Neural progenitor cell (in vitro differentiated cells): ENCODE measurements at regions not wholly inside any gene's neighbourhood (a gene's known extent, or its start where the extent isn't known, plus 50 kb on each side); places are given as distances from the start of the nearest gene placed in this dataset.

Experiments used
- DNase-seq: peaks from one replicate; pipeline ENCODE4 v3.0.0-alpha.2; 2016; ENCODE audit warnings: low spot score
- H2AFZ ChIP-seq: fragments of 200-600 bp; sonication (generic); replicated peaks from 2 replicates; pipeline ENCODE4 v1.6.1; 2016; ENCODE audit warnings: antibody characterized with exemption
- H3F3A ChIP-seq: fragments of 200-600 bp; sonication (generic); 2 replicates; pipeline ENCODE4 v1.6.1; 2016; ENCODE audit warnings: antibody characterized with exemption, low read depth
- H3K27ac ChIP-seq: fragments of 200-600 bp; sonication (generic); 2 replicates; pipeline ENCODE4 v1.5.1; 2016; ENCODE audit warnings: mild to moderate bottlenecking
- H3K27me3 ChIP-seq: fragments of 200-600 bp; sonication (generic); 2 replicates; pipeline ENCODE4 v1.6.1; 2016; ENCODE audit warnings: mild to moderate bottlenecking, moderate library complexity
- H3K36me3 ChIP-seq: fragments of 200-600 bp; sonication (generic); 2 replicates; pipeline ENCODE4 v1.5.1; 2016
- H3K4me1 ChIP-seq: fragments of 200-600 bp; sonication (generic); 2 replicates; pipeline ENCODE4 v1.6.1; 2016; ENCODE audit warnings: mixed run types
- H3K4me2 ChIP-seq: fragments of 200-600 bp; sonication (generic); 2 replicates; pipeline ENCODE4 v1.6.1; 2016
- H3K4me3 ChIP-seq: fragments of 200-600 bp; sonication (generic); 2 replicates; pipeline ENCODE4 v1.5.1; 2016
- H3K79me2 ChIP-seq: fragments of 200-600 bp; sonication (generic); 2 replicates; pipeline ENCODE4 v1.6.1; 2016; ENCODE audit warnings: low read depth
- H3K9ac ChIP-seq: fragments of 200-600 bp; sonication (generic); 2 replicates; pipeline ENCODE4 v1.6.1; 2016
- H3K9me3 ChIP-seq: fragments of 200-600 bp; sonication (generic); 2 replicates; pipeline ENCODE4 v1.5.1; 2016; ENCODE audit warnings: low read depth
- H4K20me1 ChIP-seq: fragments of 200-600 bp; sonication (generic); 2 replicates; pipeline ENCODE4 v1.6.1; 2016; ENCODE audit warnings: low read depth
- H3K27ac Mint-ChIP-seq: 3 replicates; pipeline ENCODE4 v1.8.0; 2021; ENCODE audit warnings: mixed read lengths
- H3K27me3 Mint-ChIP-seq: 2 replicates; pipeline ENCODE4 v1.8.0; 2022; ENCODE audit warnings: low read depth, mild to moderate bottlenecking, inconsistent platforms, moderate library complexity, mixed read lengths; ENCODE audit not compliant: insufficient read depth
- H3K36me3 Mint-ChIP-seq: 3 replicates; pipeline ENCODE4 v1.8.0; 2021; ENCODE audit warnings: mixed read lengths
- H3K4me1 Mint-ChIP-seq: 3 replicates; pipeline ENCODE4 v1.8.0; 2021; ENCODE audit warnings: mixed read lengths
- H3K4me3 Mint-ChIP-seq: 3 replicates; pipeline ENCODE4 v1.8.0; 2021; ENCODE audit warnings: mild to moderate bottlenecking, moderate library complexity, mixed read lengths
- H3K9me3 Mint-ChIP-seq: 3 replicates; pipeline ENCODE4 v1.8.0; 2020; ENCODE audit warnings: mixed read lengths
- CTCF ChIP-seq: fragments of 200-600 bp; sonication (generic); IDR thresholded peaks from 2 replicates; pipeline ENCODE4 v1.5.1; 2017; ENCODE audit warnings: antibody characterized with exemption, mild to moderate bottlenecking
- EZH2 ChIP-seq: fragments of 200-600 bp; sonication (generic); IDR thresholded peaks from 2 replicates; pipeline ENCODE4 v1.6.1; 2017; ENCODE audit warnings: antibody characterized with exemption, mild to moderate bottlenecking, moderate library complexity
- EZH2phosphoT487 ChIP-seq: fragments of 200-600 bp; sonication (generic); IDR thresholded peaks from 2 replicates; pipeline ENCODE4 v1.6.1; 2017; ENCODE audit warnings: antibody characterized with exemption

- H3K4me2 ChIP-seq = no peak overlapping the region
- H3F3A ChIP-seq = no peaks in the 10 kb centered on the region
- H3K36me3 ChIP-seq = no peaks in the 10 kb centered on the region
- H3K36me3 Mint-ChIP-seq = no peaks in the 10 kb centered on the region
- TF ChIP-seq CTCF (no peak), EZH2phosphoT487 (no peak), EZH2 (no peak)
- no peaks in the 10 kb centered on the region for H3K9me3 Mint-ChIP-seq
- H3K27me3 ChIP-seq = no peaks in the 10 kb centered on the region
- H3K9ac ChIP-seq = no peak overlapping the region
- DNase-seq = no peak
- no peak overlapping the region for H3K4me3 Mint-ChIP-seq
- H3K27ac ChIP-seq = no peak overlapping the region
- no peaks in the 10 kb centered on the region for H3K9me3 ChIP-seq
- no peaks in the 10 kb centered on the region for H4K20me1 ChIP-seq
- H2AFZ ChIP-seq = no peak overlapping the region
- H3K4me3 ChIP-seq = no peak overlapping the region
- no peaks in the 10 kb centered on the region for H3K79me2 ChIP-seq
- no peaks in the 10 kb centered on the region for H3K4me1 Mint-ChIP-seq
- peaks cover 6% of the 10 kb centered on the region for H3K4me1 ChIP-seq
- H3K27ac Mint-ChIP-seq = no peak overlapping the region
- peaks cover 3% of the 10 kb centered on the region for H3K27me3 Mint-ChIP-seq
Observed at GRCh38 chr5:88113429-88113828, 155.2 kb downstream of the TMEM161B start.

GRCh38 chr5:88109818-88110217 lies 158.8 kb downstream of the TMEM161B start:
- Mint-ChIP-seq H3K27me3 (peaks cover 2% of the 10 kb centered on the region), H3K4me1 (no peaks in the 10 kb centered on the region), H3K4me3 (no peak overlapping the region), H3K9me3 (no peaks in the 10 kb centered on the region), H3K36me3 (no peaks in the 10 kb centered on the region), H3K27ac (no peak overlapping the region)
- Histone ChIP-seq H2AFZ (no peak overlapping the region), H3K9me3 (no peaks in the 10 kb centered on the region), H3K9ac (no peak overlapping the region), H3K36me3 (no peaks in the 10 kb centered on the region), H3F3A (no peaks in the 10 kb centered on the region), H3K79me2 (no peaks in the 10 kb centered on the region), H3K27ac (no peak overlapping the region), H3K4me3 (no peak overlapping the region), H3K27me3 (no peaks in the 10 kb centered on the region), H3K4me1 (peaks cover 6% of the 10 kb centered on the region), H4K20me1 (no peaks in the 10 kb centered on the region), H3K4me2 (no peak overlapping the region)
- DNase-seq = no peak
- no peak for TF ChIP-seq EZH2
- no peak for TF ChIP-seq CTCF
- no peak for TF ChIP-seq EZH2phosphoT487

GRCh38 chr5:88108490-88109279 lies 160.0 kb downstream of the TMEM161B start:
- Histone ChIP-seq H3K9ac (no peak overlapping the region), H3K79me2 (no peaks in the 10 kb centered on the region), H3K4me2 (no peak overlapping the region), H3K9me3 (no peaks in the 10 kb centered on the region), H3K36me3 (no peaks in the 10 kb centered on the region), H3K4me3 (no peak overlapping the region), H3F3A (no peaks in the 10 kb centered on the region), H3K27me3 (no peaks in the 10 kb centered on the region), H4K20me1 (no peaks in the 10 kb centered on the region), H3K4me1 (peaks cover 6% of the 10 kb centered on the region), H3K27ac (no peak overlapping the region), H2AFZ (no peak overlapping the region)
- Mint-ChIP-seq H3K4me1 (no peaks in the 10 kb centered on the region), H3K36me3 (no peaks in the 10 kb centered on the region), H3K27ac (no peak overlapping the region), H3K4me3 (no peak overlapping the region), H3K9me3 (no peaks in the 10 kb centered on the region), H3K27me3 (peaks cover 2% of the 10 kb centered on the region)
- TF ChIP-seq CTCF (no peak), EZH2 (no peak), EZH2phosphoT487 (no peak)
- DNase-seq = no peak
